NCI-H1436 (cell line): ENCODE measurements at regions not wholly inside any gene's neighbourhood (a gene's known extent, or its start where the extent isn't known, plus 50 kb on each side); places are given as distances from the start of the nearest gene placed in this dataset.
A peak's percentile ranks its signal among the peaks of the same experiment; 100 is the strongest.

Experiments used
- DNase-seq: peaks from one replicate; lab custom pipeline; 2025; lab: John Stamatoyannopoulos, UW

GRCh38 chr10:44853796-44854195 is 57.3 kb upstream of the TMEM72 start:
- DNase-seq, result no peak

GRCh38 chr10:44854693-44855350 is 56.3 kb upstream of the TMEM72 start:
- no peak for DNase-seq

- no peak for DNase-seq
These were observed 54.4 kb upstream of the TMEM72 start for GRCh38 chr10:44856696-44857095.

- DNase-seq, result peak; percentile 15
These were observed 53.6 kb upstream of the TMEM72 start for GRCh38 chr10:44857363-44858016.

- no peak for DNase-seq
These were observed 53.1 kb upstream of the TMEM72 start for GRCh38 chr10:44858017-44858371.

GRCh38 chr10:44858988-44859387 is 52.1 kb upstream of the TMEM72 start:
- no peak for DNase-seq

GRCh38 chr10:44859546-44860285 is 51.4 kb upstream of the TMEM72 start:
- no peak for DNase-seq

- DNase-seq, result no peak
These were observed 50.1 kb upstream of the TMEM72 start for GRCh38 chr10:44860811-44861736.
